GM18868 (cell line): ENCODE measurements at regions not wholly inside any gene's neighbourhood (a gene's known extent, or its start where the extent isn't known, plus 50 kb on each side); places are given as distances from the start of the nearest gene placed in this dataset.

Experiments used
- ATAC-seq: cut with Tn5 transposase; IDR thresholded peaks from one replicate; pipeline ENCODE4 v1.9.1; 2021; ENCODE audit warnings: mild to moderate bottlenecking, moderate library complexity; ENCODE audit not compliant: unreplicated experiment

DNA sequence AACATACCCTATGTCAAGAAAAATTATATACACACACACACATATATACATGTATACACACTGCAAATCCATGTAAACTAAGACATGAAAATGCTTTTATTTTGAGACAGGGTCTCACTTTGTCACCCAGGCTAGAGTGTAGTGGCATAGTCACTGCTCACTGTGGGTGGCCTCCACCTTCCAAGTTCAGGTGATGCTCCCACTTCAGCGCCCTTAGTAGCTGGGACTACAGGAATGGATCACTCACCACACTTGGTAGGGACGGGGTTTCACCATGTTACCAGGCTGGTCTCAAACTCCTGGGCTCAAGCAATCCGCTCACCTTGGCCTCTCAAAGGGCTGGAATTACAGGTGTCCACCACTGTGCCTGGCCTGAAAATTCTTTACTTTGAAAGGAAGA is 617.6 kb downstream of the NYAP2 start:
- ATAC-seq = no peak

DNA sequence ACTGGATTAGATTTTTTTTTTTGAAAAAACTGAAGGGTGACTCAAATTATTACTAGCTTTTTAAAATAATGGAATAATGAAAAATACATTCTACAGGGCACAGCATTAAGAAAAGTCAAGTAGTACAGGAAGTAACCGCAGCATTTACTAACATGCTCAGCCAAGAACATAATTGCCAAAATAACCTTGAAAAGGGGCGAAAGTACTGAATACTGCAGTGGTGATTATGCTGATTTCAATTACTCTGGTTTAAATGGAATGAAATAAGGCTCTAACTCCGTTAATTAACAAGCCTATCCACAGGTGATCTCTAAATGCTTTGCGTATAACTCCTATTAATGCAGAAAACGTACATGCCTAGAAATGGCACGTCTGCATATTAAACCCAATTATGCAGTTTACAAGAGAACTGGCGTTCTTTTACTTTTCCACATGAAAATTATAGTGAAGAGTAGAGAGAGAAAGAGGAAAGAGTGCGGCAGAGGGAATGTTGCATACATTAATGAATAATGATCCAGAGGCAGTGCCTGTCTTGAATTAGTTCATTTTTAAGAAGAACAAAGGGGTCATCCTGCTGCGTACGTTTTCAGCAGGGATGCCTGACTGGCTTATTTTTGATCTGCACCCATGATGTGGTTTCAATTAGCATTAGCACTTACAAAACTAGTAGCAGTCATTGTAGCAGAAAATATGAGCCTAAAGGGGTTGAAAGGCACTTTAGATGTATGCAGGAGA is 612.4 kb downstream of the NYAP2 start:
- ATAC-seq = no peak

DNA sequence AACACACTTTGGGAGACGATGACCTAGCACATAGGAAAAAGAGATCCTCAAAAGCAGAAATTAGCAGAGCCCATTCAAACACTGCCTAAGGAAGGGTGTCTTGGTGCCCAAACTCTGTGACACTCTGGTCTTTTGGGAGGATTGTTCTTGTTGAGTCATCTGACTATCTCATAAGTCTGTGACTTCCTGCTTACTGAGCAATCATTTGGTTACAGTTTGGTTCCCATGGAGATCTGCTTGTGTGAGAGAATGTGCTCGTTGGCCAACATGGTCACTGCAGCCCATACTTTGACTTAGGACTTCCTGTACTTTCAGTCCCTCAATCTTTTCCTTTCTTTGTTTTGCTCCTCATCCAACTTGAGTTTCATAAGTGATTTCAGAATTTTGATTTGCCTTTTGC is 602.9 kb downstream of the NYAP2 start:
- peak; percentile 70 for ATAC-seq

DNA sequence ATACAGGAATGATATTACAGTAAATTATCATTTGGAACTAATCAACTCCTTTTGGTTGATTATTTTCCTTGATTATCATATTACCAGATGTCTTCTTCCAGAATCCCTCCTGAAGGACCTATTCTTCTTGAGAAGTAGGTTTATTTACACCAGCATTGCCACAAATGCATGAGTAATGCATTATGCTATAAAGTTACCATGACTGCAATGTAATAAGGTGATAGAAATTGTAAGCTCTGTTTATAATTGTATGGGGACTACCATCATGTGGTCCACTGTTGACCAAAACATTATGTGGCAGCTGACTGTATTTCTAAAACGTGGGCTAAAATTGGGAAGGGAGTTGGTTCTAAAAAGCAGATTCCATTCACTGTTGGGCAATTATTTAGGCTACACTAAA is 602.2 kb downstream of the NYAP2 start:
- no peak for ATAC-seq

DNA sequence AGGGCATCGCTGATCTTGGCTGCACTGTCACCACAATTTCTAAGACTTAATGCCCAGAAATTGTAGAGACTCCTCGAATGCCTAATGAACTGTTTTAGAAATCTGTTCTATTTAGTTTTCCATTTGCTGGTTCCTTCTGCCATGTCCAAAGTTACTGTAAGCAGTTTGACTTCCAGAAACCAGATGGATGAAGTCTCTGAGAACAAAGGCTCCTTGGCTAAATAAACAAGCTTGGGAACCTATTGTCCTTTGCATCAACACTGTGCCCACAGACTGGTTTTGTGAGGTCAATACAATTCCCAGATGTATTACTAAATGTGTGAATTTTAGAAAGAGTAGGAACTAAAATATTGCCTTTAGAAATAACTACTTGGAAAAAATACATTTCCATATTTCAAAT is 600.2 kb downstream of the NYAP2 start:
- ATAC-seq = no peak

DNA sequence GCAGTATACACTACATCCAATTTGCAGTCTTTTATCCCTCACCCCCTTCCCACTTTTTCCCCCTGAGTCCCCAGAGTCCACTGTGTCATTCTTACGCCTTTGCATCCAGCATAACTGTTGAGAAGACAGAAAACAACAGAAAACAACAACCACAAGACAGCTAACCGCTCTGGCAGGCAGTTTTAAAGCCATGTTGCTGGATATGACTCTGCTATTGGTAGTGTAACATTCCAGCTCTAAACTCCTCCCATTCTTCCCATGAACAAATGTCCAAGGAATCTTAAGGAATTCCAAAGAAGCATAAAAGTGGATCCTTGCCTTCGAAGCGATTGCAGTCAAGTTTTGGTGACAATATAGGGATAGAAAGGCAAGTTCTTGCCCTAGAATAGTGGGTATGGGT is 599.1 kb downstream of the NYAP2 start:
- no peak for ATAC-seq

DNA sequence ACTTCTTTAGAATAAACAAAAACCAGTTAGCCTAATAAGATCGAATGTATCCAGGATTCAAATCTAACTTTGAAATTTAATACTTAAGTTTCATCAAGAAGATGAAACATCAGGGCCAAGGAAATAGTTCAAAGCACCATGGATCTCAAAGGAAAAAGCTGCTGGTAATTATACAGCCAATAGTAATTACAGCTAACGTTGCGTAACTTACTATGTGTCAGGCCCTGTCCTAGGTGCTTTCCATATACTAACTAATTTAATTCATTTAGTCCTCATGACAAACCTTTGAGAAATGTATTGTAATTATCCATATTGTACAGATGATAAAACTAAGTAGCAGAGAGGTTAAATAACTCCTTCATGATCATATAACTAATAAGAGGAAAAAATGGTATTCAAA is 598.6 kb downstream of the NYAP2 start:
- ATAC-seq = no peak

DNA sequence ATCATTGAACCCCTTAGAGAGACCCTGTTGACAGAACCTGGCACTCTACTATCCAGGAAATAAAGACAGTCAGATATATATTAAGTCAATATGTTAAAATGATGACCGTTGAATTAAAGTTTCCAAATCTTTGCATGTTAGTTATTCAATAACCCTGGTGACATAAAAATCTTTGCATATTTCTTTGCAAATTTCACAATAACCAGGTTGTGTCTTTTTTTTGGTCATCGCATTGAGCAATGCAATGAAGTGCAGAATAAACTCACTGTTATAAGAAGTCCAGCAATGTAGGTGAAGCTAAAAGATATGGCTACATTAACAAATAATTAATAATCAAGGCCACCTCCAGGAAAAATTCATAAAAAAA is 596.9 kb downstream of the NYAP2 start:
- ATAC-seq = no peak

DNA sequence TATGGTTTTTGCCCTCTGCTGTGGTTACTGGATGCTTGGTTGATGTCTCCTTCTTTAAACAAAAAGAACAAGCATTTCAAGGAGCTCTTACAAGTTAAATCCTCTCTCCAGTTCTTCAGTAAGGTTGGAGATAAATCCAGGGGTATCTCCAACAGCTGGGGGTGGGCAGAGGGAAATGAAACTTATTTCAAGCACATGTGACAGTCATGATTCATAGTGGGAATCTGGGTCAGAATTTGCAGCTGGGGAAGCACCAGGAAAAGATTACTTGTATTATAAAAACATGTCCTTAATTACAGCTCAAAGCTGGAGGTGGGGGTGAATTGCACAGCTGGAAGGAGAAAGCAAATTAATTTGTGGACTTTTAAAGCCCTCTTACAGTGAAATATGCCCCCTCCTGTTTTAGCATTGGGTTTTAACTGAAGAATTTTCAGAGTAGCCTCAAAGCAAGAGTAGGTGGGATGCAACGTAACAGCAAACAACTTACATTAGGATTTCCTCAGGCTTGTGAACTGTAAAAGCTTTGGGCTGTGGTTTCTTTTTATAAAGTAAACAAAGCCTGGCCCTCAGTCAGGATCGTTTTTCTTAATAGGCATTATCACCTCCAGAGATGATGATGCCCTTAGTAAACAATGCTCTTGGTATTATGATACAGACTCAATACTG is 596.4 kb downstream of the NYAP2 start:
- no peak for ATAC-seq

DNA sequence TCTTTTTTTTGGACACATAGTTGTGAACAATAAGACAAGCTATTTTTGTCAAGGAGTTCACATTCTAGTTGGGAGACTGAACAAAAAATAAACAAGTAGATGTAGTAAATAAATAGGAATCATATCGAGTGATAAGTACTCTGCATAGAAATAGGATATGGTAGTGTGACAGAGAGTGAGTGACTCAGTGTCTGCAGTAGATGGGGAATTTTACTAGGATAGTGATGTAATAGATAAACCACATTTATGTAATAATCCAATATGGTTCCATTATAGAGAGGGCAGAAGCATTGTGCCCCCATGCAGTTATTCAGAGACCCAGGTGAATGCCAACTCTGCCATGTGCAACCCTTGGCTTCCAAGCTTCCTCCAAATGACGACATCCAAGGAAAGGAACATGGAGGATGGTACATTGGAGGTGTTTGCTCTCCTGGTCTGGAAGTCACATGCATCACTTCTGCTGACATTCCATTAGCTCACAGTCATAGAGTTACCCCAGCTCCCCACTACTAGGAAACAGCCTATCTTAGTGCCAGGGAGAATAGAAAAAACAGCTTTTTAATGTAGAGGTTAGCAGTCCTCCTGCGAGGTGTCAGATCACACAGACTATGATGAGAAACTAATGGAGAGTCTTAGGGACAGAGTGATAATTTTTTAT is 595.4 kb downstream of the NYAP2 start:
- no peak for ATAC-seq

DNA sequence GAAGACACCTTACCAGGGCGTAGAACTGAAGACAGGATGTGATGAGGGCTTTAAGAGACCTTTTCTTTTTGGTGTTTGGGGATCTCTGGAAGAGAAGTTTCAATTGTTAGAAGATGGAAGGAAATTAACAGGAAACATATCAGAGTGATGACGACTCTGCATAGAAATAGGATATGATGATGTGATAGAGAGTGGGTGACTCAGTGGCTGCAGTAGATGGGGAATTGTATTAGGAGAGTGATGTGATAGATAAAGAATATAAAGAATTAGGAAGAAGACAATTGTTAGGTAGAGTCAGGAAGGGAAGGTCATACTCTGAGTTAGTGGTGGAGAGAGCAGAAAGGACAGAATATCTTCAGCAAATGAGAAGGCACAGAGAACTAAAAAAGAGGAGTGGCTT is 593.9 kb downstream of the NYAP2 start:
- no peak for ATAC-seq

DNA sequence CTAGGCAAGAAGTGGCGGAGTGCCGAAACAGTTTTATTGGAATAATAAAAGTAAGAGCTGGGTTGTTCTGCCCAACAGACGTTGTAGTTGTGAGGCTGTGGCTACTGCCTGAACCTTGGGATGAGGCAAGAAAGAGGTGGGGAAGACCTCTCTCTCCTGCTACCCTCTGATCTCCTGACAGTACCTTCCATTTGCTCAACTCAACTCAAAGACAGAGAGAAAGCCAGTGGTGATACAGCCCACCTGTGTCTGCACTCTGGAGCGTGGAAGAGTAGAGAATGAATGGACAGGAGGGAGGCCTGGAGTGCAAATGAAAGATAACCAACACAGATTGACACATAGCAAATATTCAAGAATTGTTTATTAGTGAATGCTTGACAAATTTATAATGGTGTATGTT is 590.3 kb downstream of the NYAP2 start:
- ATAC-seq = no peak

DNA sequence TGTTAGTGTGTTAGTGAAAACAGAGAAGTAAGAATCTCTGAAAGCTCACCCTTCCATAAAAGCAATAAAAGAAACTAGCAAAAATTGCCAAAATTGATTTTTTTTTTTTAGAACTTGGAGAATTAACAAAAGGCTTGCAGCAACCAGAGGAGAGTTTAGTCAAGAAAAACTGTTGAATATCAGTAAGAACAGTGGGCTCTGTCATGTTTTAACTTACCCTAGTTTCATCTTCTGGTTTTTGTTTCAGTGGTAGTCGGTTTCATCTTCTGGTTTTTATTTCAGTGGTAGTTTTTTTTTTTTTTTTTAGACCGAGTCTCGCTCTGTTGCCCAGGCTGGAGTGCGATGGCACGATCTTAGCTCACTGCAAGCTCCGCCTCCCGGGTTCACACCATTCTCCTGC is 580.9 kb downstream of the NYAP2 start:
- ATAC-seq = no peak

DNA sequence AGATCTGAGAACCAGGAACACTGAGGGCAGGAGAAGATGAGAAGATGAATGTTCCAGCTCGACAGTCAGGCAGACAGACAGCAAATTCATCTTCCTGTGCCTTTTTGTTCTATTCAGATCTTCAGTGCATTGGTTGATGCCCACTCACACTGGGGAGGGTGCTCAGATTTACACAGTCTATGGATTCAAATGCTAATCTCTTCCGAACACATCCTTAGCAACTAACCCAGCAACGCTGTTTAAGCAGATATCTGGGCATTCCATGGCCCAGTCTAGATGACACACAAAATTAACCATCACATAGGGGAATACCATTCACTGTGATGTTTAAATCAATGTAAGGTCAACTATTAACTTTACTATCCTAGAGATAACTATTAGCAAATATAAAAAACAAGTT is 571.9 kb downstream of the NYAP2 start:
- no peak for ATAC-seq

DNA sequence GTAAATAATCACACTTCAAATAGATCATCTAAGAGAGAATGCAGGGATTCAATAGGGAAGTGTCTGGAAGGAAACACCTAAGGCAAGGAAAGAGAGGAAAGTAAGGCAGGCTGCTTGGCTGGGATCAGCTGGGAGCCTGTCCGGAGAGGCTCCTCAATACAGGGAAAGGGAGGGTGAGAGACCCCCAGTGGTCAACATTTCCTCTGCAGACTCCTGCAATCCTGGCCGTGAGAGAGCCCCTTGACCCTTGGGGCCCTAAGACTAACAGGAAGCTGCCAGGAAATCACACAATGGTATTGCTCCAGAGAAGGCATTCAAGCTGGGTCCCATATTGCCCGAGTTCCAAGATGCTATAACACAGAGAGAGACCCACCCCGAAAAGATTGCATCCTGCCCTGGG is 549.4 kb downstream of the NYAP2 start:
- no peak for ATAC-seq

DNA sequence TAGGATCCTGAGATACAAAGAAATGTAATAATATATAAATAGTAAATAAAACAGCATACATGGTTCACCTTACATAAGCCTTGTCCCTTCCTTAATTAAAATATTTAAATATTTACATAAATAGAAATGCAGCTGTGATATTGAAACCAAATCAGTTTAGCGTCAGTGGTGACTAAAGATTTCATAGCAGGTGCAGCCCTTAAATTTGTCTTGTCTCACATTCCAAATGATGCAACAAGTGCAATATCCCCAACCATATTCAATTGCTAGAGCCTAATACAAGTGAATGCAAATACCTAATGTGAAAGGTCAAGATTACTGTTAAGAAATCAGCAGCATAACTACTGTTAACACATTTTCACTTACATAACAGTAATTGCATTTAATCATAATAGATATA is 539.5 kb downstream of the NYAP2 start:
- ATAC-seq = no peak

DNA sequence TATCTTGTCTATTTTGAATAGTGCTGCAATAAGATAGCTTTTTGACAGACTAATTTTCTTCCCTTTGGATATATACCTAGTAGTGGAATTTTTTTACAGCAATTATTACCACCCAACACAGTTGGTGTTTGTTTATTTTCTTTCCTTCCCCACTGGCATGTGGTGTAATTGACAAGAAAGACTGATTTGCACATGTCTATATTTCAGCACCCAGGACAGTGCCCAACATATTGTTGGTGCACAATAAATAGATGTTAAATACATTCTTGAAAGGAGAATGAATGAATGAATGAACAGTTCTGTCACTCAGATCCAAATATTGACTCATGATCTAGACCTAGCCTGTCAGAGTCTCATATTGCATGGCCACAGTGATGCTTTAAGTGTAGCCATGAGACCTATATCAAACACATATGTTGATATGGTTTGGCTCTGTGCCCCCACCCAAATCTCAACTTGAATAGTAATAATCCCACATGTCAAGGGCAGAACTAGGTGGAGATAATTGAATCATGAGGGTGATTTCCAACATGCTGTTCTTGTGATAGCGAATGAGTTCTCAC is 538.2 kb downstream of the NYAP2 start:
- ATAC-seq = no peak

DNA sequence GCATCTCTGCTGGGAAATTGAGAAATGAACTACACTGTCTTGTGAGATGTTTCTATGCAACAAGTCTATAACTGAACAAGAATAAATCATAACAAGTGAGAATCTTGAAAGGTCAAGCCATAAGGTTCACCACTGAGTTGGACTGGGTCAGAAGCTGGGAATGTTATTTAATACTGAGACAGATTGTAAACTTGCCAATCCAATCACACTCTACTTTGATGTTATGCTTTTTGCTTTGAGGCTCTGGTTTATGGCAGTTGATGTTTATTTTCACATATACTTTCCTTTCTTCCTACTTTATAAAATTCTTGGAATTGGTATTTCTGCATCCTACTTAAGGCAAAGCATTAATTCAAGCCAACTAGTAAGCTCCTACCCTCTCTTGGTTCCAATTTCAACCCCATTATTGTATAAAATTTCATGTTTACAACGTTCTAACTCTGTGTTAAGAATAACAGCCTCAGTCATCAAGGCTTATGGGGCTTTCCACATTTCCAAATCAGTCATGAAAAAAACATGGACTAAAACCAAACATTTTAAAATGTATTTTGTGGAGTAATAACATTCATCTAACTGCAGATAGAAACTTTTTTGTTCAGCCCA is 533.4 kb downstream of the NYAP2 start:
- no peak for ATAC-seq

DNA sequence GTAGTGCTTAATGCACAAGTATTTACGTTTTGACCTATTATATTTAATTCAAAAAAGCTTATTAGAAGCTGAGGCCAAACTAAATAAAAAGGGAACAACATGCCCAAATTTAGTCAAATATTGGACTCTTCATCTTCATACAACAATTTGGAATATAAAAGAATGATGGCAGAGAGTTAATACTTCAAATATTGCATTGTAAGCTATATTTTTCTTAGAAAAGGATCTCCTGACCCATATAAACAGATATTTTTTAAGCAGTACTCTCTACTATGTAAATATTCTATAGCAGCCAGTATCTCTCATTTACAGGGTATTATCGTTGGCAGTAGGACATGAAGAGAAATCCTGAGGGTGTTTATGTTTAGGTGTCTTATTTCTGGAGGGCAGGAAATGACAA is 531.2 kb downstream of the NYAP2 start:
- ATAC-seq = no peak

DNA sequence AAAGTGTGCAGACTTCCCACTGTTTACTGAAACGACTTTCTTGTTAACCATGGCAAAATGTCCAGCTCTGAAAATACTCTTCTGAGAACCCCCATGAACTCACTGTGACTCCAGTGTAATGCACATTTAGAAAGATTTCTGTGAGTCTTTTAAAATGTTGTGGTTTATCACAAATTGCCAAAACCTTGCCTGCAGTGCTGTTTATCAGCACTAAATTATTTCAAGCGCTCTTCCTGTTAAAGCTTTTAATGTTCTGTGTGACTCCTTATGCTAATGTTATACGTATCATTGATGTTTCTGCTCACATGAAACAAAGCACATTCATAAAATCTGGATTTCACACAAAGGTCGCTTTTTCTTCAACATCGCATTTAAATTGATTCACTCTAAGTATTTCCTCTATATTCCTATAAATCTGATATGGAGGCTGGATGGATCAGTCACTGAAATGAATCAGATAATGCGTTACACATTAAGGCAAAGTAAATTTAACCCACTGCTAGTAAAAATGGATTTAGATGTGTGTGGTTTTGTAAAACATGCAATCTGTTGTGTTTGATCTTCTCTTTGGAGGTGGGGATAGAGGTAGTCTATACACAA is 521.2 kb downstream of the NYAP2 start:
- ATAC-seq = no peak

DNA sequence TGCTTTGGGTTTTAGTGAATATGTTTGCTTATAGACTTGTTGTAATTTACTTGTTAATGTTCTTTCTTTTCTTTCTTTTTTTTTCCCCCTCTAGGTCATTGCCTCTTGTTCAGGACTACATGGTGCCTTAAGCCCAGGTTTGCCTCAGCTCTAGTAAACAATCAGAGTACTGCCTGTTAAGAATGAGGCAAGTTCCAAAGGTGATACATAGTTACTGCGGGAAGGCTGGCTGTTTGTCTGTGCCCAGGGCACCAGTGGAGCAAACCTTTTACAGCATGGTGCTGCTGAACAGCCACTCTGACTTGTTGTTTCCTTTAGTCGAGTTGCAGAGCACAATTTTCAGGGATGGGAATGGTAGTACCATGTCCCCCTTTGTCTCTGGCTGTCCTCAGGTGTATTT is 517.2 kb downstream of the NYAP2 start:
- ATAC-seq = no peak
